ENCODE measurements at regions not wholly inside any gene's neighbourhood (a gene's known extent, or its start where the extent isn't known, plus 50 kb on each side); places are given as distances from the start of the nearest gene placed in this dataset.

- DNase-seq (ENCODE audit: insufficient read length), result no peak
- TF ChIP-seq TAF1 (IDR thresholded peaks at IDR 0.05; ENCODE audit: borderline replicate concordance, low read depth, low read length) (no peak), POLR2AphosphoS5 (IDR thresholded peaks at IDR 0.05; ENCODE audit: low read depth, low read length) (no peak), POLR2A (IDR thresholded peaks at IDR 0.05; ENCODE audit: low read depth, low read length) (no peak)
- FAIRE-seq, result no peak
These were observed 1125.7 kb downstream of the BRINP3 start for GRCh38 chr1:189351960-189352359.

- DNase-seq (ENCODE audit: insufficient read length), result no peak
- FAIRE-seq, result no peak
- TF ChIP-seq TAF1 (IDR thresholded peaks at IDR 0.05; ENCODE audit: borderline replicate concordance, low read depth, low read length) (no peak), POLR2AphosphoS5 (IDR thresholded peaks at IDR 0.05; ENCODE audit: low read depth, low read length) (no peak), POLR2A (IDR thresholded peaks at IDR 0.05; ENCODE audit: low read depth, low read length) (no peak)
These were observed 1121.5 kb downstream of the BRINP3 start for GRCh38 chr1:189356206-189356605.

DNA sequence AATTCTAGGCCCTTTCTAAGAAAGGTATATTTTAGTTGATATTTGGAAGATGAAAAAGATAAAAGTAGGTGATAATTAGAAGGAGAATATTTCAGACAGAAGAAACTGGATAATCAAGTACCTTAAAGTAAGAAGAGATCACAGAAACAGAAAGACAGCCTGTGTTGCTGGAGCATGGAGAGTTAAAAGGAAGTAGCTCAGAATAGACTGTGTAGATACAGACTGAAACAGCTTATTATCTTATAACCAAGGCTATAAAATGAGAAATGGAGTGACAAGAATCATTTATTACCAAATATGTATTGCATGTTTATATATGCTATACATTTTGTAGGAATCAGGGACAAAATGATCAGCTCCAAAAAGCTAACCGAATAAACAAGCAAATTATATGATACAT lies 1120.3 kb downstream of the BRINP3 start:
- TF ChIP-seq POLR2A (IDR thresholded peaks at IDR 0.05; ENCODE audit: low read depth, low read length) (no peak), TAF1 (IDR thresholded peaks at IDR 0.05; ENCODE audit: borderline replicate concordance, low read depth, low read length) (no peak), POLR2AphosphoS5 (IDR thresholded peaks at IDR 0.05; ENCODE audit: low read depth, low read length) (no peak)
- DNase-seq (ENCODE audit: insufficient read length) (no peak), FAIRE-seq (no peak)

DNA sequence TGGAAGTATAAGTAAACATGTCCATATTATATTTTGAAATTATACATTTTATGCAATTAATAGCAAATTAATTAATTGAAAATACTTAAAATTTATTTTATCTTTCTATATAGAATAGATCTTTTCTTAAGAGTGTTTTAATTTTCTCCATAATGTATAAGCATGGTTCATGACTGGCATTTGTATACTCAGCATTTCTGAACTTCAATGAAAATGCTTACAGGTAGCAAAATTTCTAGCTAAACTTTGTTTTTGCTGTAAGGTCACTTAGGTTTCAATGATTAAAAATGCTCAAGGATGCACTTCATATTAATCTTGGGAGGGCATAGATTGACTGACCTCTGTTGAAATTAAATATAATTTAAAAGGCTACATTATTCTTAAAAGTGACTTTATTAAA lies 1108.1 kb downstream of the BRINP3 start:
- TF ChIP-seq POLR2A (IDR thresholded peaks at IDR 0.05; ENCODE audit: low read depth, low read length) (no peak), POLR2AphosphoS5 (IDR thresholded peaks at IDR 0.05; ENCODE audit: low read depth, low read length) (no peak), TAF1 (IDR thresholded peaks at IDR 0.05; ENCODE audit: borderline replicate concordance, low read depth, low read length) (no peak)
- DNase-seq (ENCODE audit: insufficient read length), result no peak
- no peak for FAIRE-seq

GRCh38 chr1:189374816-189375215 lies 1102.8 kb downstream of the BRINP3 start:
- DNase-seq (ENCODE audit: insufficient read length) (no peak), FAIRE-seq (no peak)
- TF ChIP-seq TAF1 (IDR thresholded peaks at IDR 0.05; ENCODE audit: borderline replicate concordance, low read depth, low read length) (no peak), POLR2AphosphoS5 (IDR thresholded peaks at IDR 0.05; ENCODE audit: low read depth, low read length) (no peak), POLR2A (IDR thresholded peaks at IDR 0.05; ENCODE audit: low read depth, low read length) (no peak)

GRCh38 chr1:189405419-189405818 lies 1072.2 kb downstream of the BRINP3 start:
- TF ChIP-seq POLR2AphosphoS5 (IDR thresholded peaks at IDR 0.05; ENCODE audit: low read depth, low read length) (no peak), POLR2A (IDR thresholded peaks at IDR 0.05; ENCODE audit: low read depth, low read length) (no peak), TAF1 (IDR thresholded peaks at IDR 0.05; ENCODE audit: borderline replicate concordance, low read depth, low read length) (no peak)
- no peak for FAIRE-seq
- DNase-seq (ENCODE audit: insufficient read length), result no peak

GRCh38 chr1:189409774-189410173 lies 1067.9 kb downstream of the BRINP3 start:
- TF ChIP-seq POLR2A (IDR thresholded peaks at IDR 0.05; ENCODE audit: low read depth, low read length), result no peak
- TF ChIP-seq POLR2AphosphoS5 (IDR thresholded peaks at IDR 0.05; ENCODE audit: low read depth, low read length), result no peak
- TF ChIP-seq TAF1 (IDR thresholded peaks at IDR 0.05; ENCODE audit: borderline replicate concordance, low read depth, low read length), result no peak

DNA sequence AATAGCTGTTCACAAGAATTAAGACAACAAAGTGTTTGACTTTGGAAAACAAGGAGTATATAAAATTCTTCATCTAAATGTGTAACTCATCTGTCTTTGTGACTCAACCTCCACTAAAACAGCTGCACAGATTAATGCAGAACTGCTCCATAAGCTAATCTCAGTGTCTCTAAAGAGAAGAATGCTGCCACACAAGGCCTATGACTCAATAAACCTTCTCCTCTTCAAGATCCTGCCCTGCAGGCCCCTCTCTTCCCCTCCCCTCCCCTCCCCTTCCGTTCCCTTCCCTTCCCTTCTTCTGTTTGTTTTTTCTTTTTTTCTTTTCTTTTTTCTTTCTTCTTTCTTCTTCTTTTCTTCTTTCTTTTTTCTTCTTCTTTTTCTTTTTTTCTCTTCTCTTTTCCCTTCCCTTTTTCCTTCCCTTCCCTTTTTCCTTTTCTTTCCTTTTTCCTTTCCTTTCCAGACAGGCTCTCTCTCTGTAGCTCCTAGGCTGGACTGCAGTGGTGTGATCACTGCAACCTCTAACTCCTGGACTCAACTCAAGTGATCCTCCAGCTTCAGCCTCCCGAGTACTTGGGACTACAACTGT lies 1052.8 kb downstream of the BRINP3 start:
- FAIRE-seq (no peak), DNase-seq (ENCODE audit: insufficient read length) (no peak)
- TF ChIP-seq POLR2A (IDR thresholded peaks at IDR 0.05; ENCODE audit: low read depth, low read length) (no peak), POLR2AphosphoS5 (IDR thresholded peaks at IDR 0.05; ENCODE audit: low read depth, low read length) (no peak), TAF1 (IDR thresholded peaks at IDR 0.05; ENCODE audit: borderline replicate concordance, low read depth, low read length) (no peak)

More at GRCh38 chr1:189409774-189410173, 1067.9 kb downstream of the BRINP3 start:
- DNase-seq (ENCODE audit: insufficient read length) (no peak), FAIRE-seq (no peak)

GRCh38 chr1:189429610-189430009 lies 1048.1 kb downstream of the BRINP3 start:
- FAIRE-seq, result no peak
- TF ChIP-seq TAF1 (IDR thresholded peaks at IDR 0.05; ENCODE audit: borderline replicate concordance, low read depth, low read length), result no peak
- TF ChIP-seq POLR2AphosphoS5 (IDR thresholded peaks at IDR 0.05; ENCODE audit: low read depth, low read length), result no peak
- no peak for TF ChIP-seq POLR2A (IDR thresholded peaks at IDR 0.05; ENCODE audit: low read depth, low read length)
- DNase-seq (ENCODE audit: insufficient read length), result no peak

GRCh38 chr1:189431447-189431846 lies 1046.2 kb downstream of the BRINP3 start:
- no peak for DNase-seq (ENCODE audit: insufficient read length)
- FAIRE-seq, result no peak
- TF ChIP-seq POLR2AphosphoS5 (IDR thresholded peaks at IDR 0.05; ENCODE audit: low read depth, low read length) (no peak), TAF1 (IDR thresholded peaks at IDR 0.05; ENCODE audit: borderline replicate concordance, low read depth, low read length) (no peak), POLR2A (IDR thresholded peaks at IDR 0.05; ENCODE audit: low read depth, low read length) (no peak)

DNA sequence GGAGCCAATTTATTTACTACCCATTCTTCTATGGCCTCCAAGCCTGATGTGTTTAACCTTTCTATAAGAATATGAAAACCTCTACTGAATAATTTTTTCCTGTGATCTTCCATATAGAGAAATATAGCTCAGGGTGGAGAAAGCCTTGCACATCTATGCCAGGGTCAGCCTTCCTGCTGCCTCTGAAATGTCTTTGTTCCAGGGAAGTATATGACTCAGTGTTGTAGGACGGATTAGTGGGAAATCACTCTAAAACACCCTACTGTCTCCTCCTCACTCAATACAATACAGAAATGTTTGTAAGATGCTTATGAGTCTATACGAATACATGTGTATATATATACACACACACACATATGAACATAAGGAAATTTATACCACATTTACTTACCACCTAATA lies 1044.9 kb downstream of the BRINP3 start:
- no peak for FAIRE-seq
- no peak for TF ChIP-seq TAF1 (IDR thresholded peaks at IDR 0.05; ENCODE audit: borderline replicate concordance, low read depth, low read length)
- no peak for TF ChIP-seq POLR2A (IDR thresholded peaks at IDR 0.05; ENCODE audit: low read depth, low read length)
- TF ChIP-seq POLR2AphosphoS5 (IDR thresholded peaks at IDR 0.05; ENCODE audit: low read depth, low read length), result no peak
- no peak for DNase-seq (ENCODE audit: insufficient read length)

DNA sequence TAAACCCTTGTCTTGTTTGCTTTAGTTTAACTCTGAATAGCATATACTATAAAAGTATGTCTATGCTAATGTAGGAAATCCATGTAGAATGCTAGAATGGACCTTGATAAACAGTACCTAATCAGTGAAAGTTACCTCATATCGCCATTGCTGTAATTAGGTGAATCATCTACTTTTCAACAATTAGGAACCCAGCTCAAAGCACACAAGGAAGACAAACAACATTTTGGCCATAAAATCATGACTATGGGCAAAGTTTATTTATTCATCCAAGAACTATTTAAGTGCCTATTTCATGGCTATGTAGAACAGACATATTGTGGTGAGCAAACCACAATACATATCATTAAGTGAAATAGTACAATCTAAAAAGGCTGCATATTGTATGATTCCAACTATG lies 1043.2 kb downstream of the BRINP3 start:
- FAIRE-seq, result no peak
- no peak for TF ChIP-seq TAF1 (IDR thresholded peaks at IDR 0.05; ENCODE audit: borderline replicate concordance, low read depth, low read length)
- TF ChIP-seq POLR2A (IDR thresholded peaks at IDR 0.05; ENCODE audit: low read depth, low read length), result no peak
- TF ChIP-seq POLR2AphosphoS5 (IDR thresholded peaks at IDR 0.05; ENCODE audit: low read depth, low read length), result no peak
- DNase-seq (ENCODE audit: insufficient read length), result no peak

All from GM12892 (cell line).